WTC11 (cell line): ENCODE measurements at regions not wholly inside any gene's neighbourhood (a gene's known extent, or its start where the extent isn't known, plus 50 kb on each side); places are given as distances from the start of the nearest gene placed in this dataset.

Source experiments
- ATAC-seq: fragments of 200-7000 bp; cut with Tn5 transposase; 2 replicates; pipeline ENCODE4 v1.10.0; 2021; ENCODE audit warnings: mild to moderate bottlenecking, moderate library complexity
- CTCF ChIA-PET: fragments of 300-600 bp; sonication (Branson Sonifier 250); formaldehyde crosslinking; loops from one replicate; lab custom pipeline; 2021; ENCODE audit warnings: antibody characterized with exemption; lab: Charles Lee
- POLR2A ChIA-PET: fragments of 350-600 bp; sonication (Branson Sonifier 250); formaldehyde crosslinking; loops from one replicate; lab custom pipeline; 2021; ENCODE audit warnings: antibody characterized with exemption; lab: Charles Lee
- DNase-seq: peaks from one replicate; pipeline ENCODE4 v3.0.0; 2021; ENCODE audit warnings: low spot score
- H3K27ac Mint-ChIP-seq: 2 replicates; pipeline ENCODE4 v1.8.0; 2021; ENCODE audit warnings: mixed read lengths
- H3K27me3 Mint-ChIP-seq: 2 replicates; pipeline ENCODE4 v1.8.0; 2021; ENCODE audit warnings: low read depth, mild to moderate bottlenecking, moderate library complexity, mixed read lengths
- H3K36me3 Mint-ChIP-seq: 2 replicates; pipeline ENCODE4 v1.8.0; 2021; ENCODE audit warnings: mixed read lengths
- H3K4me1 Mint-ChIP-seq: 2 replicates; pipeline ENCODE4 v1.8.0; 2022; ENCODE audit warnings: mixed read lengths
- H3K4me3 Mint-ChIP-seq: 2 replicates; pipeline ENCODE4 v1.8.0; 2021; ENCODE audit warnings: mild to moderate bottlenecking, moderate library complexity, mixed read lengths
- H3K9me3 Mint-ChIP-seq: 2 replicates; pipeline ENCODE4 v1.8.0; 2021; ENCODE audit warnings: mixed read lengths
- CBFB ChIP-seq: sonication (generic); formaldehyde crosslinking; IDR thresholded peaks from 2 replicates; pipeline ENCODE4 v1.8.1; 2022; ENCODE audit warnings: mild to moderate bottlenecking, low read depth, missing genetic modification reagents
- EMX1 ChIP-seq: fragments of 250-450 bp; sonication (Bioruptor Pico); IDR thresholded peaks from 2 replicates; pipeline ENCODE4 v1.8.0; 2021; ENCODE audit warnings: mild to moderate bottlenecking
- FOXP1 ChIP-seq: sonication (generic); formaldehyde crosslinking; IDR thresholded peaks from 2 replicates; pipeline ENCODE4 v1.8.0; 2022; ENCODE audit warnings: missing genetic modification reagents, mild to moderate bottlenecking, moderate library complexity, borderline replicate concordance
- MXD4 ChIP-seq: fragments of 250-450 bp; sonication (Bioruptor Pico); IDR thresholded peaks from 2 replicates; pipeline ENCODE4 v1.8.0; 2021; ENCODE audit warnings: mild to moderate bottlenecking, moderate library complexity, borderline replicate concordance
- NR1H2 ChIP-seq: sonication (generic); formaldehyde crosslinking; IDR thresholded peaks from 2 replicates; pipeline ENCODE4 v1.9.0; 2021; ENCODE audit warnings: mild to moderate bottlenecking, moderate library complexity, missing genetic modification reagents
- NR3C1 ChIP-seq: sonication (generic); formaldehyde crosslinking; conservative IDR thresholded peaks from 2 replicates; pipeline ENCODE4 v1.8.1; 2023; ENCODE audit warnings: low read depth, mild to moderate bottlenecking, missing genetic modification reagents
- PRRX2 ChIP-seq: fragments of 250-450 bp; sonication (Bioruptor Pico); IDR thresholded peaks from 2 replicates; pipeline ENCODE4 v1.8.0; 2021; ENCODE audit warnings: mild to moderate bottlenecking
- SOX15 ChIP-seq: fragments of 250-450 bp; sonication (Bioruptor Pico); IDR thresholded peaks from 2 replicates; pipeline ENCODE4 v1.9.0; 2021; ENCODE audit warnings: mild to moderate bottlenecking
- ZNF121 ChIP-seq: sonication (generic); formaldehyde crosslinking; IDR thresholded peaks from 2 replicates; pipeline ENCODE4 v1.8.0; 2023; ENCODE audit warnings: missing genetic modification reagents
- TF ChIP-seq, protein P1 (sequence below): fragments of 250-450 bp; sonication (Bioruptor Pico); IDR thresholded peaks from 2 replicates; pipeline ENCODE4 v1.9.0; 2021; ENCODE audit warnings: moderate library complexity, mild to moderate bottlenecking, inconsistent platforms, borderline replicate concordance
- TF ChIP-seq, protein P2 (sequence below): sonication (generic); formaldehyde crosslinking; IDR thresholded peaks from 2 replicates; pipeline ENCODE4 v1.8.0; 2022; ENCODE audit warnings: mild to moderate bottlenecking, missing genetic modification reagents
- TF ChIP-seq, protein P3 (sequence below): sonication (generic); formaldehyde crosslinking; IDR thresholded peaks from 2 replicates; pipeline ENCODE4 v1.8.1; 2023; ENCODE audit warnings: mild to moderate bottlenecking, missing genetic modification reagents, moderate library complexity
- TF ChIP-seq, protein P4 (sequence below): sonication (generic); formaldehyde crosslinking; IDR thresholded peaks from 2 replicates; pipeline ENCODE4 v1.8.0; 2023; ENCODE audit warnings: missing genetic modification reagents, mild to moderate bottlenecking, borderline replicate concordance
- TF ChIP-seq, protein P5 (sequence below): sonication (generic); formaldehyde crosslinking; conservative IDR thresholded peaks from 2 replicates; pipeline ENCODE4 v1.8.1; 2023; ENCODE audit warnings: mild to moderate bottlenecking, low read depth, missing genetic modification reagents, moderate library complexity
- TF ChIP-seq, protein P6 (sequence below): fragments of 200-600 bp; IDR thresholded peaks from 2 replicates; pipeline ENCODE4 v1.8.0; 2022; ENCODE audit warnings: antibody characterized with exemption
- TF ChIP-seq, protein P7 (sequence below): sonication (generic); formaldehyde crosslinking; IDR thresholded peaks from 2 replicates; pipeline ENCODE4 v1.8.0; 2022; ENCODE audit warnings: mild to moderate bottlenecking, missing genetic modification reagents

DNA sequence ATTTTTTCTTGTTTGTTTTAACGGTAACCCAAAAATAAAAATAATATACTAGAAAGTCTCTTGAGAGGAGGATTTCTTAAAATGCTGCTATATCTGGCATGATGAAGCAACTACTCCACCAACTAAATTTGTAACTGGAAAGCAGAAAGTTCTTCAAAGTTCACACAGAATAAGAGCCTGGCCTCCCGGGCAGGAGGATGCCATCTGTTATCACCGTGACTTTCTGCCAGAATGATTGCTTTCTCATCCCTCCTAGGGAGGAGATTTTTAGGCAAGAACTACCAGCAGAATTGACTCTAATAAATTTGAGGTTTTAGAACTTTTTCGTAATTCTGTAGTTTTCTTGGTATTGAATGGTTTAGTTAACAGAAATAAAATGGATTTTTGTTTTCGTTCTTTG, 464.6 kb upstream of the ACTBL2 start:
- H3K27me3 Mint-ChIP-seq: no peaks in the 10 kb centered on the region
- ChIA-PET CTCF (no interaction called here), POLR2A (no interaction called here)
- H3K9me3 Mint-ChIP-seq: peaks cover 10% of the 10 kb centered on the region
- no peak overlapping the region for H3K4me3 Mint-ChIP-seq
- DNase-seq (no peak), ATAC-seq (no peak)
- H3K36me3 Mint-ChIP-seq: no peaks in the 10 kb centered on the region; the same call in 1 of the 2 replicates
- no peak for TF ChIP-seq SOX15 (CRISPR knock-in tag)
- peaks cover 6% of the 10 kb centered on the region; the same call in 1 of the 2 replicates for H3K4me1 Mint-ChIP-seq
- H3K27ac Mint-ChIP-seq: no peak overlapping the region

DNA sequence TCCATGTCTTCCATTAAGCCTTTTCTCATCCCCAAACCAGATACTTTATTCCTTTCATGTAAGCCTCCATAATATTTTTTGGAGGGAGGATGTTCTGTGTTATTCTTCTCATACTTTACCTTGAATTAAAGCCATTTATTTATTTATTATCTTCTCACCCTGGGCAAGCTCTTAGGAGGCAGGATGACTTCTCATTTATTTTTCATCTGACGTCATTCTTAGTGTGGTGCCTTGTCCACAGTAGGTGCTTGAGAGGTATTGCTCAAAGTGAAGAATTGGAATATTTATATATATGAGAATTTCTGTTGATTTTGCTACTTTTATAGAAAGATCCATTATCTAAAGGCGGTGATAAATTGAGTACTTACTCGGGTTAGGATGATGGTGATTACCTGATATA, 458.3 kb upstream of the ACTBL2 start:
- no peak overlapping the region for H3K27ac Mint-ChIP-seq
- ChIA-PET POLR2A (no interaction called here), CTCF (no interaction called here)
- no peak overlapping the region for H3K4me3 Mint-ChIP-seq
- TF ChIP-seq MXD4 (CRISPR knock-in tag) (no peak), NR3C1 (CRISPR knock-in tag) (no peak), EMX1 (CRISPR knock-in tag) (no peak), NR1H2 (CRISPR knock-in tag) (no peak), CBFB (CRISPR knock-in tag) (no peak), PRRX2 (CRISPR knock-in tag) (no peak), ZNF121 (CRISPR knock-in tag) (no peak), FOXP1 (CRISPR knock-in tag) (no peak)
- TF ChIP-seq, protein P1, sequence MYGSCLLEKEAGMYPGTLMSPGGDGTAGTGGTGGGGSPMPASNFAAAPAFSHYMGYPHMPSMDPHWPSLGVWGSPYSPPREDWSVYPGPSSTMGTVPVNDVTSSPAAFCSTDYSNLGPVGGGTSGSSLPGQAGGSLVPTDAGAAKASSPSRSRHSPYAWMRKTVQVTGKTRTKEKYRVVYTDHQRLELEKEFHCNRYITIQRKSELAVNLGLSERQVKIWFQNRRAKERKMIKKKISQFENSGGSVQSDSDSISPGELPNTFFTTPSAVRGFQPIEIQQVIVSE: no peak
- TF ChIP-seq, protein P2, sequence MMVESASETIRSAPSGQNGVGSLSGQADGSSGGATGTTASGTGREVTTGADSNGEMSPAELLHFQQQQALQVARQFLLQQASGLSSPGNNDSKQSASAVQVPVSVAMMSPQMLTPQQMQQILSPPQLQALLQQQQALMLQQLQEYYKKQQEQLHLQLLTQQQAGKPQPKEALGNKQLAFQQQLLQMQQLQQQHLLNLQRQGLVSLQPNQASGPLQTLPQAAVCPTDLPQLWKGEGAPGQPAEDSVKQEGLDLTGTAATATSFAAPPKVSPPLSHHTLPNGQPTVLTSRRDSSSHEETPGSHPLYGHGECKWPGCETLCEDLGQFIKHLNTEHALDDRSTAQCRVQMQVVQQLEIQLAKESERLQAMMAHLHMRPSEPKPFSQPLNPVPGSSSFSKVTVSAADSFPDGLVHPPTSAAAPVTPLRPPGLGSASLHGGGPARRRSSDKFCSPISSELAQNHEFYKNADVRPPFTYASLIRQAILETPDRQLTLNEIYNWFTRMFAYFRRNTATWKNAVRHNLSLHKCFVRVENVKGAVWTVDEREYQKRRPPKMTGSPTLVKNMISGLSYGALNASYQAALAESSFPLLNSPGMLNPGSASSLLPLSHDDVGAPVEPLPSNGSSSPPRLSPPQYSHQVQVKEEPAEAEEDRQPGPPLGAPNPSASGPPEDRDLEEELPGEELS (CRISPR knock-in tag): no peak
- TF ChIP-seq, protein P3, sequence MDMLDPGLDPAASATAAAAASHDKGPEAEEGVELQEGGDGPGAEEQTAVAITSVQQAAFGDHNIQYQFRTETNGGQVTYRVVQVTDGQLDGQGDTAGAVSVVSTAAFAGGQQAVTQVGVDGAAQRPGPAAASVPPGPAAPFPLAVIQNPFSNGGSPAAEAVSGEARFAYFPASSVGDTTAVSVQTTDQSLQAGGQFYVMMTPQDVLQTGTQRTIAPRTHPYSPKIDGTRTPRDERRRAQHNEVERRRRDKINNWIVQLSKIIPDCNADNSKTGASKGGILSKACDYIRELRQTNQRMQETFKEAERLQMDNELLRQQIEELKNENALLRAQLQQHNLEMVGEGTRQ (CRISPR knock-in tag): no peak
- TF ChIP-seq, protein P4, sequence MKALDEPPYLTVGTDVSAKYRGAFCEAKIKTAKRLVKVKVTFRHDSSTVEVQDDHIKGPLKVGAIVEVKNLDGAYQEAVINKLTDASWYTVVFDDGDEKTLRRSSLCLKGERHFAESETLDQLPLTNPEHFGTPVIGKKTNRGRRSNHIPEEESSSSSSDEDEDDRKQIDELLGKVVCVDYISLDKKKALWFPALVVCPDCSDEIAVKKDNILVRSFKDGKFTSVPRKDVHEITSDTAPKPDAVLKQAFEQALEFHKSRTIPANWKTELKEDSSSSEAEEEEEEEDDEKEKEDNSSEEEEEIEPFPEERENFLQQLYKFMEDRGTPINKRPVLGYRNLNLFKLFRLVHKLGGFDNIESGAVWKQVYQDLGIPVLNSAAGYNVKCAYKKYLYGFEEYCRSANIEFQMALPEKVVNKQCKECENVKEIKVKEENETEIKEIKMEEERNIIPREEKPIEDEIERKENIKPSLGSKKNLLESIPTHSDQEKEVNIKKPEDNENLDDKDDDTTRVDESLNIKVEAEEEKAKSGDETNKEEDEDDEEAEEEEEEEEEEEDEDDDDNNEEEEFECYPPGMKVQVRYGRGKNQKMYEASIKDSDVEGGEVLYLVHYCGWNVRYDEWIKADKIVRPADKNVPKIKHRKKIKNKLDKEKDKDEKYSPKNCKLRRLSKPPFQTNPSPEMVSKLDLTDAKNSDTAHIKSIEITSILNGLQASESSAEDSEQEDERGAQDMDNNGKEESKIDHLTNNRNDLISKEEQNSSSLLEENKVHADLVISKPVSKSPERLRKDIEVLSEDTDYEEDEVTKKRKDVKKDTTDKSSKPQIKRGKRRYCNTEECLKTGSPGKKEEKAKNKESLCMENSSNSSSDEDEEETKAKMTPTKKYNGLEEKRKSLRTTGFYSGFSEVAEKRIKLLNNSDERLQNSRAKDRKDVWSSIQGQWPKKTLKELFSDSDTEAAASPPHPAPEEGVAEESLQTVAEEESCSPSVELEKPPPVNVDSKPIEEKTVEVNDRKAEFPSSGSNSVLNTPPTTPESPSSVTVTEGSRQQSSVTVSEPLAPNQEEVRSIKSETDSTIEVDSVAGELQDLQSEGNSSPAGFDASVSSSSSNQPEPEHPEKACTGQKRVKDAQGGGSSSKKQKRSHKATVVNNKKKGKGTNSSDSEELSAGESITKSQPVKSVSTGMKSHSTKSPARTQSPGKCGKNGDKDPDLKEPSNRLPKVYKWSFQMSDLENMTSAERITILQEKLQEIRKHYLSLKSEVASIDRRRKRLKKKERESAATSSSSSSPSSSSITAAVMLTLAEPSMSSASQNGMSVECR: no peak
- TF ChIP-seq, protein P5, sequence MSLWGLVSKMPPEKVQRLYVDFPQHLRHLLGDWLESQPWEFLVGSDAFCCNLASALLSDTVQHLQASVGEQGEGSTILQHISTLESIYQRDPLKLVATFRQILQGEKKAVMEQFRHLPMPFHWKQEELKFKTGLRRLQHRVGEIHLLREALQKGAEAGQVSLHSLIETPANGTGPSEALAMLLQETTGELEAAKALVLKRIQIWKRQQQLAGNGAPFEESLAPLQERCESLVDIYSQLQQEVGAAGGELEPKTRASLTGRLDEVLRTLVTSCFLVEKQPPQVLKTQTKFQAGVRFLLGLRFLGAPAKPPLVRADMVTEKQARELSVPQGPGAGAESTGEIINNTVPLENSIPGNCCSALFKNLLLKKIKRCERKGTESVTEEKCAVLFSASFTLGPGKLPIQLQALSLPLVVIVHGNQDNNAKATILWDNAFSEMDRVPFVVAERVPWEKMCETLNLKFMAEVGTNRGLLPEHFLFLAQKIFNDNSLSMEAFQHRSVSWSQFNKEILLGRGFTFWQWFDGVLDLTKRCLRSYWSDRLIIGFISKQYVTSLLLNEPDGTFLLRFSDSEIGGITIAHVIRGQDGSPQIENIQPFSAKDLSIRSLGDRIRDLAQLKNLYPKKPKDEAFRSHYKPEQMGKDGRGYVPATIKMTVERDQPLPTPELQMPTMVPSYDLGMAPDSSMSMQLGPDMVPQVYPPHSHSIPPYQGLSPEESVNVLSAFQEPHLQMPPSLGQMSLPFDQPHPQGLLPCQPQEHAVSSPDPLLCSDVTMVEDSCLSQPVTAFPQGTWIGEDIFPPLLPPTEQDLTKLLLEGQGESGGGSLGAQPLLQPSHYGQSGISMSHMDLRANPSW (CRISPR knock-in tag): no peak
- TF ChIP-seq, protein P6, sequence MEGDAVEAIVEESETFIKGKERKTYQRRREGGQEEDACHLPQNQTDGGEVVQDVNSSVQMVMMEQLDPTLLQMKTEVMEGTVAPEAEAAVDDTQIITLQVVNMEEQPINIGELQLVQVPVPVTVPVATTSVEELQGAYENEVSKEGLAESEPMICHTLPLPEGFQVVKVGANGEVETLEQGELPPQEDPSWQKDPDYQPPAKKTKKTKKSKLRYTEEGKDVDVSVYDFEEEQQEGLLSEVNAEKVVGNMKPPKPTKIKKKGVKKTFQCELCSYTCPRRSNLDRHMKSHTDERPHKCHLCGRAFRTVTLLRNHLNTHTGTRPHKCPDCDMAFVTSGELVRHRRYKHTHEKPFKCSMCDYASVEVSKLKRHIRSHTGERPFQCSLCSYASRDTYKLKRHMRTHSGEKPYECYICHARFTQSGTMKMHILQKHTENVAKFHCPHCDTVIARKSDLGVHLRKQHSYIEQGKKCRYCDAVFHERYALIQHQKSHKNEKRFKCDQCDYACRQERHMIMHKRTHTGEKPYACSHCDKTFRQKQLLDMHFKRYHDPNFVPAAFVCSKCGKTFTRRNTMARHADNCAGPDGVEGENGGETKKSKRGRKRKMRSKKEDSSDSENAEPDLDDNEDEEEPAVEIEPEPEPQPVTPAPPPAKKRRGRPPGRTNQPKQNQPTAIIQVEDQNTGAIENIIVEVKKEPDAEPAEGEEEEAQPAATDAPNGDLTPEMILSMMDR: no peak
- TF ChIP-seq, protein P7, sequence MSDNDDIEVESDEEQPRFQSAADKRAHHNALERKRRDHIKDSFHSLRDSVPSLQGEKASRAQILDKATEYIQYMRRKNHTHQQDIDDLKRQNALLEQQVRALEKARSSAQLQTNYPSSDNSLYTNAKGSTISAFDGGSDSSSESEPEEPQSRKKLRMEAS: no peak
- ATAC-seq (no peak), DNase-seq (no peak)
- H3K36me3 Mint-ChIP-seq: peaks cover 4% of the 10 kb centered on the region; the same call in 1 of the 2 replicates
- no peaks in the 10 kb centered on the region for H3K27me3 Mint-ChIP-seq
- no peaks in the 10 kb centered on the region for H3K4me1 Mint-ChIP-seq
- peaks cover 10% of the 10 kb centered on the region for H3K9me3 Mint-ChIP-seq
